GF-D8 (cell line): ENCODE measurements at regions not wholly inside any gene's neighbourhood (a gene's known extent, or its start where the extent isn't known, plus 50 kb on each side); places are given as distances from the start of the nearest gene placed in this dataset.

ENCODE experiments used
- DNase-seq: peaks from one replicate; lab custom pipeline; 2025; lab: John Stamatoyannopoulos, UW

GRCh38 chr14:86712727-86713126 lies 1182.8 kb downstream of the FLRT2 start:
- DNase-seq = no peak

GRCh38 chr14:86712176-86712575 lies 1182.2 kb downstream of the FLRT2 start:
- DNase-seq = no peak

GRCh38 chr14:86708846-86709339 lies 1178.9 kb downstream of the FLRT2 start:
- no peak for DNase-seq

- DNase-seq = no peak
These were observed 1177.1 kb downstream of the FLRT2 start for GRCh38 chr14:86707071-86707470.

- no peak for DNase-seq
These were observed 1153.6 kb downstream of the FLRT2 start for GRCh38 chr14:86683561-86683960.

- no peak for DNase-seq
These were observed 1145.1 kb downstream of the FLRT2 start for GRCh38 chr14:86675059-86675458.

GRCh38 chr14:86673523-86673969 lies 1143.6 kb downstream of the FLRT2 start:
- no peak for DNase-seq

- DNase-seq = no peak
These were observed 1142.1 kb downstream of the FLRT2 start for GRCh38 chr14:86672080-86672479.

- DNase-seq = no peak
These were observed 1136.0 kb downstream of the FLRT2 start for GRCh38 chr14:86665975-86666374.

GRCh38 chr14:86662334-86662733 lies 1132.4 kb downstream of the FLRT2 start:
- DNase-seq = no peak

GRCh38 chr14:86654558-86655184 lies 1124.7 kb downstream of the FLRT2 start:
- DNase-seq = no peak

GRCh38 chr14:86652526-86652925 lies 1122.6 kb downstream of the FLRT2 start:
- DNase-seq = no peak

- DNase-seq = no peak
These were observed 1117.0 kb downstream of the FLRT2 start for GRCh38 chr14:86646696-86647690.

- DNase-seq = no peak
These were observed 1116.2 kb downstream of the FLRT2 start for GRCh38 chr14:86646125-86646524.

GRCh38 chr14:86641310-86641709 lies 1111.4 kb downstream of the FLRT2 start:
- DNase-seq = no peak

GRCh38 chr14:86640288-86640687 lies 1110.3 kb downstream of the FLRT2 start:
- no peak for DNase-seq

GRCh38 chr14:86639666-86640065 lies 1109.7 kb downstream of the FLRT2 start:
- DNase-seq = no peak

- DNase-seq = no peak
These were observed 1109.2 kb downstream of the FLRT2 start for GRCh38 chr14:86639146-86639545.

- no peak for DNase-seq
These were observed 1097.1 kb downstream of the FLRT2 start for GRCh38 chr14:86627080-86627479.

- DNase-seq = no peak
These were observed 1096.6 kb downstream of the FLRT2 start for GRCh38 chr14:86626530-86626929.

GRCh38 chr14:86625637-86626036 lies 1095.7 kb downstream of the FLRT2 start:
- DNase-seq = no peak

- DNase-seq = no peak
These were observed 1089.8 kb downstream of the FLRT2 start for GRCh38 chr14:86619726-86620125.

GRCh38 chr14:86613786-86614185 lies 1083.8 kb downstream of the FLRT2 start:
- DNase-seq = no peak
